GM10248 (cell line): ENCODE measurements at regions not wholly inside any gene's neighbourhood (a gene's known extent, or its start where the extent isn't known, plus 50 kb on each side); places are given as distances from the start of the nearest gene placed in this dataset.

Experiments
- CTCF ChIA-PET: fragments of 300-600 bp; sonication (Branson Sonifier 250); formaldehyde crosslinking; extraction: SDS; loops from one replicate; lab custom pipeline; 2021; ENCODE audit warnings: antibody characterized with exemption; lab: Yijun Ruan, JAX
- POLR2A ChIA-PET: fragments of 350-650 bp; sonication (Branson Sonifier 250); formaldehyde crosslinking; extraction: SDS; loops from one replicate; lab custom pipeline; 2020; ENCODE audit warnings: antibody characterized with exemption; lab: Yijun Ruan, JAX
- DNase-seq: peaks from one replicate; pipeline ENCODE4 v3.0.0; 2012; ENCODE audit errors: extremely low spot score
- CTCF ChIP-seq: IDR thresholded peaks from 2 replicates; pipeline ENCODE4 v1.5.1; 2012; ENCODE audit warnings: mild to moderate bottlenecking, low read depth; ENCODE audit errors: extremely low read depth, missing control alignments, control extremely low read depth

GRCh38 chr22:27299181-27300085, 502.1 kb downstream of the MN1 start:
- POLR2A ChIA-PET = no interaction called here
- CTCF ChIA-PET = no interaction called here
- DNase-seq = no peak
- no peak for TF ChIP-seq CTCF

GRCh38 chr22:27300536-27301285, 500.8 kb downstream of the MN1 start:
- CTCF ChIA-PET = no interaction called here
- no peak for DNase-seq
- no peak for TF ChIP-seq CTCF
- POLR2A ChIA-PET = no interaction called here

GRCh38 chr22:27302501-27302900, 499.1 kb downstream of the MN1 start:
- DNase-seq = no peak
- no peak for TF ChIP-seq CTCF
- POLR2A ChIA-PET = no interaction called here
- CTCF ChIA-PET = no interaction called here

- ChIA-PET POLR2A (no interaction called here), CTCF (no interaction called here)
- no peak for TF ChIP-seq CTCF
- no peak for DNase-seq
Observed at GRCh38 chr22:27303718-27304117, 497.8 kb downstream of the MN1 start.

- ChIA-PET CTCF (interaction anchor here (1.9 kb wide), 1 partner anchor 44 kb away, joined by 4 read pairs; no protein-coding TSS in a partner anchor), POLR2A (no interaction called here)
- DNase-seq = no peak
- no peak for TF ChIP-seq CTCF
Observed at GRCh38 chr22:27306771-27307170, 494.8 kb downstream of the MN1 start.

GRCh38 chr22:27307545-27308247, 493.9 kb downstream of the MN1 start:
- TF ChIP-seq CTCF = no peak
- CTCF ChIA-PET = interaction anchor here (1.9 kb wide), 1 partner anchor 43 kb away, joined by 4 read pairs; no protein-coding TSS in a partner anchor
- POLR2A ChIA-PET = no interaction called here
- DNase-seq = no peak
